Activated naive CD4-positive, alpha-beta T cell treated with anti-CD3 and anti-CD28 coated beads, Interleukin-2, amount 50 U/mL, for 72 hours (primary cell): ENCODE measurements at regions not wholly inside any gene's neighbourhood (a gene's known extent, or its start where the extent isn't known, plus 50 kb on each side); places are given as distances from the start of the nearest gene placed in this dataset.

ENCODE experiments used
- ATAC-seq, 2 donors: fragments of 150-1000 bp; cut with Tn5 transposase; 2 replicates each; pipeline ENCODE4 v1.10.0; 2021; ENCODE audit warnings: mild to moderate bottlenecking in 2 of 2, moderate library complexity in 2 of 2
- DNase-seq, 2 donors: peaks; one replicate each; pipeline ENCODE4 v3.0.0; 2021 to 2022; ENCODE audit warnings: low spot score in 2 of 2
- H3K27ac Mint-ChIP-seq, 2 donors: one replicate each; pipeline ENCODE4 v1.8.0; 2022; ENCODE audit warnings: mild to moderate bottlenecking in 2 of 2, mixed read lengths in 2 of 2
- H3K36me3 Mint-ChIP-seq, 2 donors: one replicate each; pipeline ENCODE4 v1.8.0; 2022; ENCODE audit warnings: mixed read lengths in 2 of 2
- H3K9me3 Mint-ChIP-seq, 2 donors: one replicate each; pipeline ENCODE4 v1.8.0; 2022; ENCODE audit warnings: mixed read lengths in 2 of 2

DNA sequence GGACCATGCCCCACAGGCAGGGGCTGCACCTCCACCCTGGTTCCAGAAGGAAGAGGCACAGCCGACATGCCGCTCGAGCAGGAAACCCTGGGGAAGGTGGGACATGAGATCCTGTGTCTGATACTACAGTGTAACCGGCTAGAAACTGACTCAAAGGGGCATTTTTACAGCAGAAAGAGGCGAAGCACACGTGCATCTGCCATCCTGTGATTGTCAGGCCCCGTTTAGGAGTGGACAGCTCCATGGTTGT is 62.7 kb downstream of the SIK1 start:
- H3K36me3 Mint-ChIP-seq, result peaks cover 0 to 6% of the 10 kb centered on the region in 2 donors
- no peak overlapping the region for H3K27ac Mint-ChIP-seq

DNA sequence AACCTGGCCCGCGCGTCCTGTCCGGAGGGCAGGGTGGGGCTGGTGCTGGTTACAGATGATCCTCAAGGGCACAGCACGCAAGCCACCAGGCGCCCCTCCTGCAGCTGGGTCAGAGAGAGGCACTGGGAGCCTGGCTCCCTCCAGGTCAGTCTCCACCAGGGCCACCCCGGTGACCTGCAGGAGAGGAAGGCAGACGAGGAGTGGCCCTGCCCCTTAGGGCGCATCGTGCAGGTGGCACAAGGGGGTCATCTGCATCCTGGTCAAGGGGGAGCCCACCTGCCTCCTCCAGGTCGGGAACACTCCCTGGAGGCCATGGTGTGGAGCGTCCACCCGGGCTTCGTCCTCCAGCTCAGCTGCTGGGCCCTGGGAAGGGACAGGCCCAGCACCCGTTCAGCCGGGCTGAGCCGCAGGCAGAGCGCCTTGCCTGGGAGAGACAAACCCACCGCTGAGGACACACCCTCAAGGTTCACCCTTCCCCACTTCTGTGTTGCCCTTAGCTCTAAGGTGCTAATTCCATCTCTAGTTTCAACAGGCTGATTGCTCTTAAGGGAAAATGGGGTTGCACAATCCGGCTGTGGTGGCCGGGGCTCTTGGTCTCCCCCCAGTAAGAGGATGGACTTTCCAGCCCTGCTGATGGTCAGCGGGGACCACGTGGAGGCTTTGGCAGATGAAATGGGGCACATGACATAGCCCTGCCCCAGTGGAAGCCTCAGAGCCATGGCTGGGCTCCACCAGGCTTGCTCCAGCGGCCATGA is 63.2 kb downstream of the SIK1 start:
- no peak for DNase-seq
- ATAC-seq, result no peak
- Mint-ChIP-seq H3K9me3 (no peaks in the 10 kb centered on the region), H3K27ac (peak overlapping the region in 1 of 2 donors; percentile 86), H3K36me3 (peaks cover 0 to 6% of the 10 kb centered on the region in 2 donors)

More for the DNA sequence above, 62.7 kb downstream of the SIK1 start:
- DNase-seq, result no peak
- ATAC-seq, result no peak
- no peaks in the 10 kb centered on the region for H3K9me3 Mint-ChIP-seq

- Mint-ChIP-seq H3K27ac (peak overlapping the region; percentile 86 to 93), H3K9me3 (no peaks in the 10 kb centered on the region), H3K36me3 (peaks cover 0 to 6% of the 10 kb centered on the region in 2 donors)
- DNase-seq, result peak in 1 of 2 donors; percentile 18
- ATAC-seq, result peak; percentile 25 to 54
Observed at GRCh38 chr21:43362915-43363314, 64.0 kb downstream of the SIK1 start.

GRCh38 chr21:43362321-43362791 is 64.6 kb downstream of the SIK1 start:
- ATAC-seq (peak; percentile 76 to 90), DNase-seq (peak; percentile 64 to 76)
- Mint-ChIP-seq H3K9me3 (no peaks in the 10 kb centered on the region), H3K36me3 (peaks cover 0 to 6% of the 10 kb centered on the region in 2 donors), H3K27ac (peak overlapping the region; percentile 86 to 93)

DNA sequence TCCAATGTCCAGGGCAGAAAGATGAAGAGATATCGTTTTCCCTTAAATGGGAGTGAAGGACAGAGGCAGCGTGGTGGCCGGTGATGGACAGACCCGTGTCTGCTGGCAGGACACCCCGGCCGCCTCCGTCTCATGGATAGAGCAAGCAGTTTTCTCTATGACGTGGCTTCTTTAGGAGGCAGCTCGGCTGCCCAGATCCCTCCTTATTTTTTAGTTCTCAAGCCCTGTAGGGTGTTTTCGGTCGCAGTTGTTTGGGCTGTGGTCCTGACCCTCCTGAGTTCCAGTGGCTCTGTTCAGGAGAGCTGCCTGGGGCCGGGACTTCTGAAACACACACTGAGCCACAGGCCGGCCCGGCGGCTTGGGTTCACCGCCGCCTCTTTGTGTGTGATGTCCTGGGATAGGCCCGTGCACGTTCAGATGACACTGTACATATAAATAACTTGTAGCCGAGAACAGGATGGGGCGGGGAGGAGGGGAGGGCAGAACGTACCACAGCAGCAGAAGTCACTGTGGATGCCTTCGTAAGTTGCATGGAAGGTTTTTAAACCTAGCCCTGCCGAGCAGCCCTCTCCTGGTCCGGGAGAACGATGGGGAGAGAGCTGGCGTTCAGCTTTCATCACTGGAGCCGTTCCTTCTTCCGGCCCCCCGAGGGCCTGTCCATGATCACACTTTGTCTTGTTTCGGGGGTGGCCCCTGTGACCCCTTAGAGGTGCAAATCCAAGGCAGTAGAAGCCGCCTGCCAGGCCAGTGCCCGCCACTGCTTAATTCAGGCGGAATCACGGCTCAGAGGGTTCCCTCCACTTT is 65.2 kb downstream of the SIK1 start:
- peak; percentile 55 to 60 for ATAC-seq
- no peak for DNase-seq
- Mint-ChIP-seq H3K27ac (peak overlapping the region; percentile 86 to 93), H3K36me3 (peaks cover 0 to 6% of the 10 kb centered on the region in 2 donors), H3K9me3 (no peaks in the 10 kb centered on the region)

DNA sequence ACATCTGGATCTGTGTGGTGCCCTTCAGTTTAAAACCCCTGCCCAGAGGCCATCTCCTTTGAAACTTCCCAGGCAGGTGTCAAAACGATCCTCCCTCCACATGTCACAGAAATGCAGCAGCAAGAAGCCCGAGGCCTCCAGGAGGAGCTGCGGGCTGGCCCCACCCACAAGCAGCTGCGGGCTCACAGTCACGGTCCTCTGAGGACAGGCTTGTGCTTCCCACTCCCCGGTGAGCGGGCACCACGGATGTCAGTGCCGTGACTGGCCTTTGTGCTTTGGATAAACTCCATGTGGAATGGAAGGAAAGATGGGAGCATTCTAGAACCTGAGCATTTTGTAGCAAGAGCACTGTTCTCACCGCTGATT is 65.8 kb downstream of the SIK1 start:
- no peak for DNase-seq
- ATAC-seq, result no peak
- Mint-ChIP-seq H3K36me3 (peaks cover 0 to 6% of the 10 kb centered on the region in 2 donors), H3K9me3 (no peaks in the 10 kb centered on the region), H3K27ac (peak overlapping the region; percentile 23 to 72)

DNA sequence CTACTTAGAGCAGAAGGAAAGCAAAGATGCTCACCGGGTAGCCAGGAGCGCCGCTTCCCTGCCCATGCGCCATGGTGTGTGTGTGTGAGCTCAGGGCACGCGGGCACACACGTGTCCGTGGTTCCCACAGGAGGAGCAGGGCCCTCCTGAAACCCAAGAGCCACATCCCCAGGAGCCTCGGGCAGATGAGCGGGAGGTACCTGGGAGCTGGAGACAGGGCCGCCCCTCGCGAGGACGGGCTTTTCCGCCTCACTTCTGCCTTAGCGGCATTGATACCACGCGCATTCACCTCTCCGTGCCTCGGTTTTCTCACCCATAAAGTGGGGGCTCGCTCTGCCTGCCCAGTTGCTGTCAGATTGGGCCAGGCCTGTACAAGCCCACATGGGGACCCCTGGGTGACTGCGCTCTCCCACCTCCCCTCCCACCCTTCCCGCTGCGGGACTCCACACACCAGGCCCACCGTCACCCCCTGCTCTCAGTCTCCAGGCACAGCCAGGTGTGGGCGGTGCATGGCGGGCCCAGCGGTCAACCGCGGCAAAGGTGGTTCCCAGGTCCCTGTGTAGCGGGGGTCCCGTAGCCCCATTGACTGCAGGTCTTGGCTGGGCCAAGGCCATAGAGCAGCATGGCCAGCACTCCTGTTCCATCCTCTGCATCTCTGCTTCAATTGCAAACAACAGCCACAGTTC is 66.3 kb downstream of the SIK1 start:
- no peaks in the 10 kb centered on the region for H3K9me3 Mint-ChIP-seq
- ATAC-seq (no peak), DNase-seq (no peak)
- peak overlapping the region; percentile 23 to 72 for H3K27ac Mint-ChIP-seq
- peaks cover 0 to 6% of the 10 kb centered on the region in 2 donors for H3K36me3 Mint-ChIP-seq

DNA sequence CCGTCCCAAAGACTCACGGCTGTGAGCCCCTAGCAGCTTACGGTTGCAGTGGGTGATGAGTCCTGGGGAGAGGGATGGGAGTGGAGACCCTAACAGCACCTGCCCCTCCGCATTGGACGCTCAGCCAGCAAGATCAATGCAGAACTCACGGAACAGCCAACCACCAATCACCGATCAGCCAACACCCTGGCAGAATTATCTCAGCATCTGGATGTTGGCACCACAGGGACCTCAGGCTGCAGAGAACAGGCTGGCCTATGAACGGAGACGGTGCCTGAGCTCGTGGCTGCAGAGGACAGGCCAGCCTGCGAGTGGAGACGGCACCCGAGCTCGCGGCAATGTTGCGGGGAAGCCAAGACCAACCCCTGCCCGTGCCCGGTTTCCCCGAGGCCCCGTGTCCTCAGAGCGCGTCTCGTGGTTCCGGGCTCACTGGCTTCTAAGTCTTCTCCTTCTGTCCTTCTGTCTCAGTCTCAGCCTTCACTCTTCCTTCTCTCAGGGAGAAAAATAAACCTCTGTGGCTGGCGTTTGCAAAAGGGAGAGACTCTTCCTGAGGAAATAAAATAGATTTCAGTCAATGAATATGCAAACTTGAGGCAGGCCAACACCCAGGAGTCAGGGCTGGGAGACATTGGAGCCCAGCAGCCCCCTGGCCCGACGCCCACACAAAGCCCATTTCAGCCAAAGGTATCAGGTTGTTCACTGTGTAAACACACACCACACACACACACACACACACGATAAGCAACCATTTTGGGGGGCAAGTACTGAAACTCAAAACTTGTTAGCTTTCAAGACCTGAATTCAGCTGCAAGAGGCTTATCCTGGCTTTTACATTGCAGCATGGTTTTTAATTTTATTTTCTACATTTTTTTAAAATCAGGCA is 67.8 kb downstream of the SIK1 start:
- no peak for DNase-seq
- Mint-ChIP-seq H3K9me3 (no peaks in the 10 kb centered on the region), H3K36me3 (peaks cover 0 to 6% of the 10 kb centered on the region in 2 donors), H3K27ac (peak overlapping the region in 1 of 2 donors; percentile 39)
- no peak for ATAC-seq

- H3K36me3 Mint-ChIP-seq, result peaks cover 0 to 6% of the 10 kb centered on the region in 2 donors
- H3K9me3 Mint-ChIP-seq, result no peaks in the 10 kb centered on the region
- no peak for ATAC-seq
- DNase-seq, result no peak
- H3K27ac Mint-ChIP-seq, result no peak overlapping the region
Observed at GRCh38 chr21:43357715-43358430, 69.1 kb downstream of the SIK1 start.

DNA sequence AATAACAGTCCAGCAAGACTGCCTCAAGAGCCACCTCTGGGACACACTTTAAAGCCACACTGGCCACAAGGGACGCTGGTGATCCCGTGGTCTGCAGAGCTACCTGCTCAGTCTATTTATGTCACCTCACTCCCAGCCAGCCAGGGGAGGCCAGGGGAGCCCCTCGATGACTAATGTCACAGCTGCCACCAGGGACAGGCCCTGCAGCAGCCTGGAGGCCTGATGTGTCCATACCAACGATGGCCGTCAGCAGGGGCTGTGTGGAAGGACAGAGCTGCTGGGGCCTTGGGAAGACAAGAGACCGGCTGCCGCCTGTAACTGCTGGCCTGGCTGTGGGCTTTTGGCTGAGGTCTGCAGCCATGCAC is 71.0 kb downstream of the SIK1 start:
- Mint-ChIP-seq H3K9me3 (no peaks in the 10 kb centered on the region), H3K27ac (no peak overlapping the region), H3K36me3 (peaks cover 0 to under 1% of the 10 kb centered on the region in 2 donors)
- ATAC-seq, result peak in 1 of 2 donors; percentile 89
- no peak for DNase-seq

GRCh38 chr21:43355266-43355924 is 71.5 kb downstream of the SIK1 start:
- H3K36me3 Mint-ChIP-seq, result no peaks in the 10 kb centered on the region
- H3K27ac Mint-ChIP-seq, result peak overlapping the region in 1 of 2 donors; percentile 33
- DNase-seq, result no peak
- ATAC-seq, result no peak
- H3K9me3 Mint-ChIP-seq, result no peaks in the 10 kb centered on the region

DNA sequence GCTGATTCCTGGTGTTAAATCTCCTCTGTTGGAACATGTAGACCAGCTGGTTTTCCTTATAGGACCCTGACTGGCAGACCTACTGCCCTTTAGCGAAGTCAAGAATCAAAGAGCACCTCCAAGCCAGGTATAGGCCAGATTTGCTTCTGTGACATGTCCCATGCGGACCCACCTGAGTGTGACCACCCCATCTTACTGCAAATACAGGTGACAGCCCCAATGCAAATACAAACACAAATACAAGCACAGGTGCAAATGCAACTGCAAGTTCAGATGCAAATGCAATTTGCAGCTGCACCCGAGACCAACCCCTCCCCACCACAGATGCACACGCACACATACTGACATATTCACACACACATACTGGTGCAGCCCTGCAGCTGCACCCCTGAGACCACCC is 72.3 kb downstream of the SIK1 start:
- DNase-seq (no peak), ATAC-seq (no peak)
- Mint-ChIP-seq H3K9me3 (no peaks in the 10 kb centered on the region), H3K27ac (peak overlapping the region in 1 of 2 donors; percentile 33), H3K36me3 (no peaks in the 10 kb centered on the region)

DNA sequence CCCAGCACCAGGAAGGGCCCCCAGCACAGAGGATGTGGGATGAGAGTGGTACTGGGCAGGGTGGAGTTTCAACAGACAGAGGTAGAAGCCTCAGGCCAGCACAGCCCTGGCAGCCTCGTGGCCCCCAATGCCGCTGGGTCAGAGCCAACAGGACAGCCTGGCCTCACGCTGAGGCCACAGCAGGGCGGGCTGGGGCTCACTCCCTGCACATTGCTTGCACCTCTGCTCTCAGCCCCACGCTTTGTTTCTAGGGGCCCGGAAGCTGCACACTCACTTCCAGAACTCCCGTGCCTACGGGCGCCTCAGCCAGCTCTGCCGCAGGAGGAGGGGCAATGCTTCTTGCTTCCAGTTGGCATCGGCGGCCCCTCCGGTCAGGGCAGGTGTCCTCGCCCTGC is 72.9 kb downstream of the SIK1 start:
- DNase-seq (no peak), ATAC-seq (no peak)

GRCh38 chr21:43353282-43354025 is 73.5 kb downstream of the SIK1 start:
- H3K36me3 Mint-ChIP-seq, result no peaks in the 10 kb centered on the region
- no peak for ATAC-seq
- no peaks in the 10 kb centered on the region for H3K9me3 Mint-ChIP-seq
- no peak for DNase-seq
- H3K27ac Mint-ChIP-seq, result peak overlapping the region in 1 of 2 donors; percentile 97

More for the DNA sequence above, 72.9 kb downstream of the SIK1 start:
- Mint-ChIP-seq H3K9me3 (no peaks in the 10 kb centered on the region), H3K36me3 (no peaks in the 10 kb centered on the region), H3K27ac (no peak overlapping the region)
